Ovary (tissue), 7 donors: ENCODE measurements at regions not wholly inside any gene's neighbourhood (a gene's known extent, or its start where the extent isn't known, plus 50 kb on each side); places are given as distances from the start of the nearest gene placed in this dataset.

Source experiments
- DNase-seq, 5 donors: peaks; one replicate each; pipeline ENCODE4 v3.0.0-alpha.2; 2019 to 2020
- H3K27ac ChIP-seq, 2 donors: fragments of 200-600 bp; one replicate each; pipeline versions ENCODE4 v1.5.1 to v1.8.0; 2019 to 2022
- H3K27me3 ChIP-seq: fragments of 200-600 bp; one replicate; pipeline ENCODE4 v1.8.0; 2022
- H3K36me3 ChIP-seq: fragments of 200-600 bp; sonication (generic); one replicate; pipeline ENCODE4 v1.5.1; 2019
- H3K4me1 ChIP-seq: one replicate; pipeline ENCODE4 v1.8.1; 2013; ENCODE audit warnings: mild to moderate bottlenecking, moderate library complexity; ENCODE audit not compliant: insufficient read depth
- H3K4me3 ChIP-seq: fragments of 200-600 bp; sonication (generic); one replicate; pipeline ENCODE4 v1.5.1; 2017
- H3K9me3 ChIP-seq, 2 donors: fragments of 200-600 bp in 1 of 2; sonication (generic) in 1 of 2; one replicate each; pipeline versions ENCODE4 v1.5.1 to v1.8.1; 2013 to 2019; ENCODE audit warnings: mild to moderate bottlenecking in 1 of 2, moderate library complexity in 1 of 2
- CTCF ChIP-seq, 3 donors: fragments of 450-650 bp in 2 of 3; fragments of 200-600 bp in 1 of 3; IDR thresholded peaks; one replicate each; pipeline versions ENCODE4 v1.5.1 to v1.8.0; 2016 to 2022; ENCODE audit warnings: antibody characterized with exemption in 3 of 3, mild to moderate bottlenecking in 1 of 3
- EP300 ChIP-seq: sonication (generic); formaldehyde crosslinking; IDR thresholded peaks from one replicate; pipeline ENCODE4 v1.6.1; 2017; ENCODE audit warnings: antibody characterized with exemption
- POLR2A ChIP-seq: fragments of 450-650 bp; IDR thresholded peaks from one replicate; pipeline ENCODE4 v1.6.1; 2017; ENCODE audit warnings: antibody characterized with exemption, mild to moderate bottlenecking, moderate library complexity
- WGBS, 3 donors: extraction: QIAGEN DNeasy Blood & Tissue Kit in 1 of 3; methylation state at CpG; one replicate each; pipeline versions ENCODE4 v1.1.5 to v1.1.7; 2013 to 2017; 5-methylcytosine and 5-hydroxymethylcytosine counted together
- intact Hi-C, 4 donors: fragments of 100-400 bp; cut with DNase I; formaldehyde crosslinking; loops; one replicate each; pipeline versions ENCODE4 v1.11.0 to v1.15.1; 2022 to 2023
- donor health status: DM: no; HTN: no; CAD: no; lungs with moderate emphysema.
- donor health status: DM: no; HTN: no; CAD: no.
- donor health status: Bipolar disorder and iron deficiency.
- donor health status: DM: no; HTN: no; CAD: no.
- donor health status: DM: yes; HTN: yes; CAD: no.

GRCh38 chr13:22138947-22139346 is 468.1 kb downstream of the FGF9 start:
- H3K27me3 ChIP-seq = no peaks in the 10 kb centered on the region
- no peaks in the 10 kb centered on the region for H3K4me1 ChIP-seq
- no peak for TF ChIP-seq EP300
- TF ChIP-seq CTCF (IDR thresholded peaks at IDR 0.05) = no peak
- TF ChIP-seq POLR2A = no peak
- H3K4me3 ChIP-seq = no peak overlapping the region
- 86 to 87% (median 87%) methylated on average over 8 of the region's 8 CpGs for WGBS, 3 donors
- H3K27ac ChIP-seq = no peak overlapping the region
- no peak for DNase-seq
- intact Hi-C loops = no loop called here
- no peaks in the 10 kb centered on the region for H3K9me3 ChIP-seq
- H3K36me3 ChIP-seq = no peaks in the 10 kb centered on the region

- Histone ChIP-seq H3K4me1 (no peaks in the 10 kb centered on the region), H3K9me3 (no peaks in the 10 kb centered on the region), H3K36me3 (no peaks in the 10 kb centered on the region), H3K27ac (no peak overlapping the region), H3K4me3 (no peak overlapping the region), H3K27me3 (no peaks in the 10 kb centered on the region)
- 73 to 85% (median 82%) methylated on average over 1 of the region's 1 CpG for WGBS, 3 donors
- no peak for DNase-seq
- intact Hi-C loops = no loop called here
- TF ChIP-seq POLR2A = no peak
- TF ChIP-seq EP300 = no peak
- no peak for TF ChIP-seq CTCF (IDR thresholded peaks at IDR 0.05)
Measured at GRCh38 chr13:22141716-22142115, 470.8 kb downstream of the FGF9 start.

GRCh38 chr13:22143671-22144070 is 472.8 kb downstream of the FGF9 start:
- no peak overlapping the region for H3K27ac ChIP-seq
- intact Hi-C loops = no loop called here
- H3K27me3 ChIP-seq = no peaks in the 10 kb centered on the region
- H3K9me3 ChIP-seq = no peaks in the 10 kb centered on the region
- WGBS, 3 donors = 53 to 60% (median 53%) methylated on average over 1 of the region's 1 CpG
- no peaks in the 10 kb centered on the region for H3K4me1 ChIP-seq
- TF ChIP-seq POLR2A (no peak), CTCF (IDR thresholded peaks at IDR 0.05) (no peak), EP300 (no peak)
- no peak for DNase-seq
- no peak overlapping the region for H3K4me3 ChIP-seq
- no peaks in the 10 kb centered on the region for H3K36me3 ChIP-seq

- DNase-seq = no peak
- Histone ChIP-seq H3K27ac (no peak overlapping the region), H3K27me3 (no peaks in the 10 kb centered on the region), H3K4me3 (no peak overlapping the region), H3K9me3 (no peaks in the 10 kb centered on the region), H3K36me3 (no peaks in the 10 kb centered on the region), H3K4me1 (no peaks in the 10 kb centered on the region)
- 89 to 91% (median 90%) methylated on average over 2 of the region's 2 CpGs for WGBS, 3 donors
- TF ChIP-seq EP300 = no peak
- TF ChIP-seq CTCF (IDR thresholded peaks at IDR 0.05) = no peak
- TF ChIP-seq POLR2A = no peak
- intact Hi-C loops = no loop called here
Measured at GRCh38 chr13:22144806-22145205, 473.9 kb downstream of the FGF9 start.

GRCh38 chr13:22148187-22148586 is 477.3 kb downstream of the FGF9 start:
- intact Hi-C loops = no loop called here
- no peaks in the 10 kb centered on the region for H3K27me3 ChIP-seq
- 80 to 92% (median 87%) methylated on average over 3 of the region's 3 CpGs for WGBS, 3 donors
- H3K4me1 ChIP-seq = no peaks in the 10 kb centered on the region
- no peaks in the 10 kb centered on the region for H3K36me3 ChIP-seq
- no peak for TF ChIP-seq CTCF (IDR thresholded peaks at IDR 0.05)
- no peak for TF ChIP-seq EP300
- TF ChIP-seq POLR2A = no peak
- H3K27ac ChIP-seq = no peak overlapping the region
- H3K9me3 ChIP-seq = no peaks in the 10 kb centered on the region
- no peak for DNase-seq
- no peak overlapping the region for H3K4me3 ChIP-seq
